SW480 (cell line): ENCODE measurements at regions not wholly inside any gene's neighbourhood (a gene's known extent, or its start where the extent isn't known, plus 50 kb on each side); places are given as distances from the start of the nearest gene placed in this dataset.
"Not testable (repeated sequence)": the region's sequence is repeated elsewhere in the genome, so short reads cannot be mapped to it uniquely, and the experiment has no call there.

Source experiments
- DNase-seq: peaks from one replicate; pipeline ENCODE4 v3.0.0-alpha.2; 2016; ENCODE audit warnings: low spot score

DNA sequence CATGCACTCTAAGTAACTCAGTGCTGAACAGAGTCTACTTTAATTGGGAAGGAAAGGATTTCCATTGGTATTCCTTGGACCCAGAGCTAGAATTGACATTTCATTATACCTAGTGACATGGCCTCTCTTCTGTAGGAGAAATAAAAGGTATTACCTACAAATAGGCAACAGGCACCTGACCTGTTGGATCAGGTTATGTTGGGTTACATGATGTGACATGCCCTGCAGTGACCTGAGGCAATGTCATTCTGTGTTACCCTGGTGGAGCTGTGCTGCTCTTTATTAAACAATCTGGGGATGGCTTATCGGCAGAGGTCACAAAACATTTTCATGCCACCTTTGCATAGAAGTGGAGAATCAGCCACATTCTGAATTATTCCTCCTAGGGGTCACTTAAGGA is 427.7 kb downstream of the MDFIC start:
- no peak for DNase-seq

DNA sequence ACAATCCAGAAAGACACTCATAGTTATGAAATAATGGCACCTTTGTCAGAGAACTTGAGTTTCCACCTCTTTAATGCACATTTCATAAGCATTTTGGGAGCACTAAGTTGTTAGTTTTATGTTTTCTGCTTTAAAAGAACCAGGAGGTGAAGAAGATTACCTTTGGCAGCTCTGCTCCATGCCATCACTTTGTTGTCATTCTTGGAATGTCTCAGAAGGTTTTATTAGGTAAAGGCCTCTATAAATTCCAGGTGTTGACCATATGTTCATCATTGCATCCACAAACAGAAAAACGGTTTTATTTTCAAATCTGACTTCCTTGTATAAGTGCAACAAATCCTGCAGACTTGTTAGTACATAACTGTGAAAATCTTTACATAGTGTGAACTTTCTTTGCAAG is 424.8 kb downstream of the MDFIC start:
- DNase-seq: no peak

DNA sequence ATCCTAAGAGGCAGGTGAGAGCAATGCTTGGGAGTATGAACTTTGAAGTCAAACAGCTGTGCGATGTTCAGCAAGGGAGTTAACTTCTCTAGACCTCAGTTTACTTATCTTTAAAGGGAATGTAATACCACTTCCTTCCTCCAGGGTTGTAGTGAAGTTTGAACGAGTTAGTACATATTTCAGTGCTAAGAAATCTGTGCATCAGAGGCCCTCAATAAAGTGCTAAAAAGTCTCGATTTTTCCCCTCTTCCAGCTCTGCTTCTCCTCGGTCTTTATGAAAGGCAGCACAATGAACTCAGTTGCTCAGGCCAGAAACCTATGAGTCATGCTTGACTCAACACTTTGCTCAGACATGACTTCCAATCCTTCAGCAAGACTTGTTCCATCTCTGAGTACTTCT is 418.9 kb downstream of the MDFIC start:
- DNase-seq: no peak

DNA sequence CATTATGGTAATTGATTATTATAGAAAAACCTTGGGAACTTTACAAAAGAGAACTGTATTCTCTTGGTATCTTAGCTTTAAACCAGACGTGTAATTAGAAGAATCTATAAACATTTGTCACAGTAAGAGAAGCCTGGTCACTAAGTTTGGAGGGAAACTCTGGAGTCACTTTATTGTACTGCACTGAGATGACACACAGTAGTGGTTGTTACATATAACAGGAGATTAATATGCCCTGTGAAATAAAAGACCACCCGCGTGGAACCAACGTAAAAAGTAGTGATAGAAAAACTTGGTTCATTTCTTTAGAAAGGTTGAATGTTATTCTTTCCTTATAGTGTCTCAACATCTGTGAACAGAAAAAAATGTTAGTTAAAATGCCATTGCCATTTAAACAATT is 416.1 kb downstream of the MDFIC start:
- DNase-seq: no peak

GRCh38 chr7:115332691-115333090 is 410.8 kb downstream of the MDFIC start:
- no peak for DNase-seq

- DNase-seq: no peak
Measured at GRCh38 chr7:115329006-115329405, 407.1 kb downstream of the MDFIC start.

GRCh38 chr7:115328018-115328417 is 406.1 kb downstream of the MDFIC start:
- no peak for DNase-seq

DNA sequence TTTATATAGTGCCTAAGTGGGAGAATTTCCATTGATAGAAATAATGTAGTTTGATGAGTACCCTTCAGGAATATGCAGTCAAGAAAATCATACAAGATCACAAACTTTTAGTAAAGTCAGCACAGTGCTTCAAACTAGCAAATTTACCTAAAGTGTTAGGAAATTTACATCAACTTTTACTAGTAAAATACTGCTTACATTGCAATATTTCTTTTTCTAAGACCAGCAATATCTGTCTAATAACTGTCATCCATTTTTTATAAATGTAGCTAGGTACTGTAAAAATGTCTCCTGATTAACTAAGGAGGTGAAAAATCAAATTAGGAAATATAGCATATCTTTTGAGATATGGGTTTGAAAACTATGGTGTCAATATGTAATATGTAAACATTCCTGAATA is 405.4 kb downstream of the MDFIC start:
- DNase-seq: no peak

DNA sequence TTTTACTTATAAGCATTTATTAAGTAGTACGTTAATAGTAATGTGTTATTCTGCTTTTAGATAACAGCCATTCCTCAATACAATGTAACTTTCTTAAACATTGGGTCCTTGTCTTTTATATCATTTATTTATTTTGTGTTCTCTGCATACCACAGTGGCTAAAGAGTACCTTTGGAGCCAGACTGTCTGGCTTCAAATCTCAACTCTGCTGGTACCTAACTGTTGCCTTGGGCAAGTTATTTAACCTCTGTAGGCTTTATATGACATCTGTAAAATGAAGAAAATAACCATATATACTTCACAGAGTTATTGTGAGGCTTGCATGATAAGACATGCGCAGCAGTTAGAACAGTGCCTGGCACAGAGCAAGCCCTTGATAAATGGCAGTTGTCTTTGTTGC is 397.6 kb downstream of the MDFIC start:
- no peak for DNase-seq

DNA sequence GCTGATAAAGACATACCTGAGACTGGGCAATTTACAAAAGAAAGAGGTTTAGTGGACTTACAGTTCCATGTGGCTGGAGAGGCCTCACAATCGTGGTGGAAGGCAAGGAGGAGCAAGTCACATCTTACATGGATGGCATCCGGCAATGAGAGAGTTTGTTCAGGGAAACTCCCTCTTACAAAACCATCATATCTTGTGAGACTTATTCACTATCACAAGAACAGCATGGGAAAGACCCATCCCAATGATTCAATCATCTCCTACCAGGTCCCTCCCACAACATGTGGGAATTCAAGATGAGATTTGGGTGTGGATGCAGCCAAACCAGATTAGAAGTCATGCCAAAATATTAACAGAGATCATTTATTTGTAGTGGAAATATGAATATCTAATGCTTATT is 388.4 kb downstream of the MDFIC start:
- not testable (repeated sequence) for DNase-seq

- no peak for DNase-seq
Measured at GRCh38 chr7:115306586-115306985, 384.7 kb downstream of the MDFIC start.

GRCh38 chr7:115300231-115300870 is 378.5 kb downstream of the MDFIC start:
- no peak for DNase-seq

DNA sequence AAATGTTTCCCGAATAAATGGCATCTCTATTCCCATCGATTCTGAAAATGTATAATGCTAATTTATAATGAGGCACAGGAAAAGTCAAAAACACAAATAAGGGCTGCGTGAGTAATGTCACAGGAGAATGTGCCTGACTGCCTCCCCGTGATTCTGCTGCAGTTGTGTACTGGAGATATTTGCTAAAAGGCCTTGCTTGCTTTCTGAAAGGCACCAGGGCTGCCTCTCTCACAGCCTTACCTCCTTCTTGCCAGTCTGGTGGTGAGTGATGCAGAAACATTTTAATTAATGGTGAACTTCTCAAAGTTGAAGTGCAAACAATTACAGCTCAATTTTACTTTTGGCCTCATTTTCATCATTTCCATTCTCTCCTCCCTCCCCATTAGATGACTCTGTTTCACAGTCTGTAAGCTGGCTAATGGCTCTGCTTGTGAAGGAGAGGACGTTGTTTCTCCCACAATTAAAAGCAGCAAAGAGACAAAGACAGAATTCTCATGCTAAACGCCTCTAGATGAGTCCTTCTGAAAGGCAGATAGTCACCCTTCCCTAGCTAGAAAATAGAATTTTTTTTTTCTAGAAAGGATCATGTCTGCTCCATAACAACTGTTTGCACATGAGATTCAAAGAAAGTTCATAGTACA is 377.6 kb downstream of the MDFIC start:
- no peak for DNase-seq

- no peak for DNase-seq
Measured at GRCh38 chr7:115297656-115298055, 375.8 kb downstream of the MDFIC start.

- DNase-seq: no peak
Measured at GRCh38 chr7:115293628-115294240, 371.8 kb downstream of the MDFIC start.

- DNase-seq: no peak
Measured at GRCh38 chr7:115292381-115292780, 370.5 kb downstream of the MDFIC start.

DNA sequence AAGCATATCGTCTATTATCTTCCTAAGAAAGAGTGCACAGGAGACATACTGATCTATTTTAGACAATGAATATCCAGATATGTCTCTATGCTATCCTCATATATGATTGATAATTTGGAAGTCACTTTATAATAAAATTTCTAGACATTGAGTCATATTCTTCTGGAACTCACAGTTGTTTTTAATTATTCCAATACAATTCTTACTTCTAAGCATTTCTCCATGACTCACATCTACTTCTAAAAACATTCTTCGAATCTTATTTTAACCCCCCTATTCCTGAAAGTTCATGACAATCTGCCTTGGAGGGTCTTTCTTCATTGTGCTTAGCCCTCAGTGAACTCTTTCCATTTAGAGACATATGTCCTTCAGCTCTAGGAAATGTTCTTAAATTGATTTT is 368.1 kb downstream of the MDFIC start:
- no peak for DNase-seq

DNA sequence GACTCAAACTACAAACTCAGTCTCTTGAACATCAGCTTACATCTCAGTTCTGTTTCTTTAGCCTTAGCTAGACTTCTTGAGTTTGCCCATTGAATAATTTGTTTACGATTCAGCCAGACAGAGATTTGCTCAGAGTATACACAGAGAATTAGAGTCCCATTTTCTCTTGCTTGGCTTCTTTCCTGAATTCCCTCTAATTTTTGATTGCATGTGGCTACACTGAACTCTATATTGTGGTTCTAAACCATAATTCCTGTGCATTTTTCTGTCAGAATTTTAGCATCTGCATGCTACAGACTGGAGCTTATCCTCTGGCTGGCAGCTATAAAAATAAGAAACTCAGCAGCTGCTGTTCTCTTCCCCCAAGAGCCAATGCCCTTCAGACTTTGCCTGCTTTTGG is 354.9 kb downstream of the MDFIC start:
- no peak for DNase-seq

DNA sequence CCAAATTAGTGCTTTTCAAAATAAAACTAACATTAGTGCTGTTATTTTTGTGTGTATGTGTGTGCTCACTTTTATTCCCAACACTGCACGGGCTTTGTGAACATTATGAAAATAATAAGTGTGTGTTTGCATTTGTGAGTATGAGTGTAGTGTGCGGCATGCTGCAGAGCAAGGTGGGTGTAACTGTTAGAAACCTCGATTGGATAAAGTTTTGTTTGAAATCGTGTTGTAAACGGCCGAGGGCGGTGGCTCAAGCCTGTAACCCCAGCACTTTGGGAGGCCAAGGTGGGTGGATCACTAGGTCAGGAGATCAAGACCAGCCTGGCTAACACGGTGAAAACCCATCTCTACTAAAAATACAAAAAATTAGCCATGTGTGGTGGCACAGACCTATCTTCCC is 352.0 kb downstream of the MDFIC start:
- not testable (repeated sequence) for DNase-seq

DNA sequence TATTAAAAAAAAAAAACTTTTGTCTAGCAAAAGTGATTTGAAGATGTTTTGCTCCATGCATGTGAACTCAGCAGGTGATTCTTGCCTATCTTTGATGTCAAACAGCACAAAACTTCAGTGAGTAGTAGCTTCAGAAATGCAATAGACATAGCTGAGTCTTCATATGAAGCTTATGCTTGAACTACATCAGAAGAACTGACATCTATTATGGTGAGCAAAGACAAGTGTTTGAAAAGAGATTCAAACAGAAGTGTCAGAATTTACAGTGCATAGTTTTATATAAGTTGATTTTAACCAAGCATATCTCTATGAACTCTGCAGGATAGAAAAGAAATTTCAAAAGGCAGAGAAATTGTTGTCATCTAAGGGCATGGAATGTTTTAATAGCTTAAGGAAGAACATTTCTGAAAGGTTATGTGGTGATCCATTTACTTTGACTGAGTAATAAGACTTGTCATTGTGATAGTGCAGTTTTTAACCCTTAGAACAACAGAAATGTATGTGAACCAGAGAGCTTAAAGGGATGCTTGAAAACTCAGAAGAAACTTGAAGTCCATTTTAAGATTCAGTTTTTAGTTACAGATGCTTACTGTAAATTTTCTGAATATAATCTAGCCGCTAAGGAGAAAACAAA is 351.4 kb downstream of the MDFIC start:
- no peak for DNase-seq

GRCh38 chr7:115271332-115272235 is 349.7 kb downstream of the MDFIC start:
- DNase-seq: no peak

GRCh38 chr7:115269486-115269885 is 347.6 kb downstream of the MDFIC start:
- no peak for DNase-seq
